HepG2 (cell line): ENCODE measurements at regions not wholly inside any gene's neighbourhood (a gene's known extent, or its start where the extent isn't known, plus 50 kb on each side); places are given as distances from the start of the nearest gene placed in this dataset.

ENCODE experiments used
- ATAC-seq: fragments of 200-7000 bp; cut with Tn5 transposase; 3 replicates; pipeline ENCODE4 v1.9.1; 2020; ENCODE audit warnings: mild to moderate bottlenecking, moderate library complexity
- BruUV-seq: library from RNA; stranded (reverse); fragments of 400-500 nt; replicated peaks from 2 replicates; lab custom pipeline; 2021; lab: Mats Ljungman, UMichigan
- CTCF ChIA-PET: fragments of 300-600 bp; formaldehyde crosslinking; extraction: SDS; loops from one replicate; lab custom pipeline; 2021; ENCODE audit warnings: low total read pairs, inconsistent platforms, low intra/inter-chr PET ratio; lab: Yijun Ruan, JAX
- POLR2A ChIA-PET: fragments of 350-600 bp; sonication (Branson Sonifier 250); formaldehyde crosslinking; loops from one replicate; lab custom pipeline; 2020; ENCODE audit warnings: antibody characterized with exemption, inconsistent platforms; lab: Yijun Ruan, JAX
- DNase-seq: peaks from one replicate; pipeline ENCODE4 v3.0.0-alpha.2; 2015; ENCODE audit warnings: low spot score
- FAIRE-seq: peaks from 3 replicates; lab custom pipeline; 2011; peaks lifted over from hg19 to GRCh38; lab: Jason Lieb, UNC
- H2AFZ ChIP-seq: one replicate; pipeline ENCODE4 v1.6.1; 2011; ENCODE audit warnings: low read length, inconsistent platforms
- H3K27ac ChIP-seq: fragments of 300-600 bp; 3 replicates; pipeline ENCODE4 v1.8.0; 2011; ENCODE audit warnings: mixed run types, mild to moderate bottlenecking, mixed read lengths, low read length, inconsistent platforms; ENCODE audit not compliant: insufficient read depth; ENCODE audit errors: extremely low read length
- H3K27me3 ChIP-seq, 2 experiments: fragments of 200-600 bp in 1 of 2; 2 replicates in 1 of 2; 3 replicates in 1 of 2; pipeline versions ENCODE4 v1.6.0 to v1.8.0; 2011; ENCODE audit warnings: low read length in 2 of 2, mild to moderate bottlenecking in 2 of 2, moderate library complexity in 2 of 2, inconsistent platforms in 1 of 2; ENCODE audit not compliant: insufficient read depth in 2 of 2, control insufficient read depth in 1 of 2
- H3K36me3 ChIP-seq, 2 experiments: fragments of 200-600 bp in 1 of 2; replicated peaks in 1 of 2; 2 replicates in 1 of 2; 3 replicates in 1 of 2; pipeline versions ENCODE4 v1.5.1 to v1.8.0; 2011; ENCODE audit warnings: low read length in 2 of 2, inconsistent platforms in 1 of 2; ENCODE audit not compliant: insufficient read depth in 2 of 2, control insufficient read depth in 1 of 2
- H3K4me1 ChIP-seq: 2 replicates; pipeline ENCODE4 v1.5.1; 2012; ENCODE audit warnings: low read length, inconsistent platforms; ENCODE audit not compliant: insufficient read depth
- H3K4me2 ChIP-seq: 2 replicates; pipeline ENCODE4 v1.6.0; 2011; ENCODE audit warnings: low read depth, low read length, inconsistent platforms
- H3K4me3 ChIP-seq, 3 experiments: fragments of 200-600 bp in 1 of 3; sonication (generic), shearing (Covaris generic) in 1 of 3; replicated peaks in 1 of 3; 2 replicates each; pipeline ENCODE4 v1.5.1; 2011 to 2016; ENCODE audit warnings: low read length in 3 of 3, inconsistent platforms in 2 of 3, low read depth in 2 of 3, mild to moderate bottlenecking in 2 of 3, control low read depth in 1 of 3, mixed read lengths in 1 of 3; ENCODE audit not compliant: insufficient read depth in 1 of 3
- H3K79me2 ChIP-seq: one replicate; pipeline ENCODE4 v1.6.1; 2011; ENCODE audit warnings: low read length, inconsistent platforms; ENCODE audit not compliant: insufficient read depth
- H3K9ac ChIP-seq: 2 replicates; pipeline ENCODE4 v1.6.0; 2011; ENCODE audit warnings: mild to moderate bottlenecking, low read depth, low read length, inconsistent platforms; ENCODE audit not compliant: insufficient read depth
- H3K9me3 ChIP-seq: 2 replicates; pipeline ENCODE4 v1.5.1; 2012; ENCODE audit warnings: mild to moderate bottlenecking, low read length
- H4K20me1 ChIP-seq: 2 replicates; pipeline ENCODE4 v1.6.0; 2011; ENCODE audit warnings: inconsistent platforms, mild to moderate bottlenecking, low read length, moderate library complexity; ENCODE audit not compliant: insufficient read depth
- KLF12 ChIP-seq: sonication (generic); formaldehyde crosslinking; IDR thresholded peaks from 2 replicates; pipeline ENCODE4 v1.4.0; 2020; ENCODE audit warnings: missing genetic modification reagents, borderline replicate concordance
- SP1 ChIP-seq, 2 experiments: fragments of 450-650 bp in 1 of 2; sonication (generic) in 1 of 2; formaldehyde crosslinking in 1 of 2; IDR thresholded peaks; 2 replicates each; pipeline versions ENCODE4 v1.4.0 to v1.6.1; 2016 to 2020; ENCODE audit warnings: missing genetic modification reagents in 1 of 2
- TEAD3 ChIP-seq: optimal IDR thresholded peaks from 2 replicates; pipeline ENCODE3; 2016; ENCODE audit warnings: borderline replicate concordance
- ZNF121 ChIP-seq: sonication (generic); formaldehyde crosslinking; IDR thresholded peaks from 2 replicates; pipeline ENCODE4 v1.5.0; 2020; ENCODE audit warnings: mild to moderate bottlenecking, missing genetic modification reagents
- ZNF225 ChIP-seq: sonication (generic); formaldehyde crosslinking; IDR thresholded peaks from 2 replicates; pipeline ENCODE4 v1.4.0; 2020; ENCODE audit warnings: mild to moderate bottlenecking, missing genetic modification reagents
- ZNF296 ChIP-seq: sonication (generic); formaldehyde crosslinking; conservative IDR thresholded peaks from 2 replicates; pipeline ENCODE4 v1.5.0; 2020; ENCODE audit warnings: mild to moderate bottlenecking, missing genetic modification reagents
- ZNF432 ChIP-seq: sonication (generic); formaldehyde crosslinking; IDR thresholded peaks from 2 replicates; pipeline ENCODE4 v1.5.0; 2020; ENCODE audit warnings: missing genetic modification reagents, mild to moderate bottlenecking, borderline replicate concordance
- ZNF44 ChIP-seq: sonication (generic); formaldehyde crosslinking; IDR thresholded peaks from 2 replicates; pipeline ENCODE4 v1.5.1; 2020; ENCODE audit warnings: mild to moderate bottlenecking, missing genetic modification reagents
- ZNF75D ChIP-seq: sonication (generic); formaldehyde crosslinking; IDR thresholded peaks from 2 replicates; pipeline ENCODE4 v1.8.1; 2023; ENCODE audit warnings: missing genetic modification reagents, mild to moderate bottlenecking, borderline replicate concordance
- ZNF768 ChIP-seq: sonication (generic); formaldehyde crosslinking; IDR thresholded peaks from 2 replicates; pipeline ENCODE4 v1.4.0; 2020; ENCODE audit warnings: missing genetic modification reagents
- WGBS: methylation state at CpG from one replicate; pipeline ENCODE4 v1.1.6; 2017; ENCODE audit warnings: low lambda C conversion rate; 5-methylcytosine and 5-hydroxymethylcytosine counted together
- in situ Hi-C: cut with HindIII; loops from 2 replicates; pipeline ENCODE4 v1.10.0; 2017; ENCODE audit warnings: low pct_unique_long_range_greater_than_20kb; ENCODE audit not compliant: extremely low pct_ligation_motif_present
- intact Hi-C: fragments of 100-400 bp; cut with micrococcal nuclease; formaldehyde crosslinking; loops from one replicate; pipeline ENCODE4 v1.10.0; 2022; ENCODE audit not compliant: unreplicated experiment
- TF ChIP-seq, protein P1 (sequence below): sonication (generic); formaldehyde crosslinking; IDR thresholded peaks from 2 replicates; pipeline ENCODE4 v1.5.0; 2020; ENCODE audit warnings: mild to moderate bottlenecking, missing genetic modification reagents
- TF ChIP-seq, protein P2 (sequence below): sonication (generic); formaldehyde crosslinking; IDR thresholded peaks from 2 replicates; pipeline ENCODE4 v1.8.1; 2023; ENCODE audit warnings: mild to moderate bottlenecking, missing genetic modification reagents
- TF ChIP-seq, protein P3 (sequence below): sonication (generic); formaldehyde crosslinking; IDR thresholded peaks from 2 replicates; pipeline ENCODE4 v1.5.1; 2020; ENCODE audit warnings: mild to moderate bottlenecking, missing genetic modification reagents
- TF ChIP-seq, protein P4 (sequence below): sonication (generic); formaldehyde crosslinking; IDR thresholded peaks from 2 replicates; pipeline ENCODE4 v1.4.0; 2020; ENCODE audit warnings: missing genetic modification reagents
- TF ChIP-seq, protein P5 (sequence below): sonication (generic); formaldehyde crosslinking; IDR thresholded peaks from 2 replicates; pipeline ENCODE4 v1.8.1; 2022; ENCODE audit warnings: mild to moderate bottlenecking, missing genetic modification reagents

DNA sequence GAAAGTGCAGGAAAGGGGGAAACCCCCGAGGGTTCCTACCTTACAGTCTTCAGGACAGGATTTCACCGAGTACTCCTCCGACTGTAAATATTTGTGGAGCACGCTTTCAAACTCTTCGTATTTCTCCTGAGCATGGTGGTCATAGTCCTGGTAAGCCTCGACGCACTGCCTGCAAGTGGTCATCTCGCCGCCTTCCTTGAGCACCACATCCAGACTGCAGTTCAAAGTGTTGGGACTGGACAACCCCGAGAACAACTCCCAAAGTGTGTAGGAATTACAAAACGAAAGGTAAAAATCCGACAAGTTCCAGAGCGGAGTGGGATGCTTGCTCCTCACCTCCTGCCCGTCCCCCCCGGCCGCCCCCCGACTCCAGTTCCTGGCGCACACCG is 349.7 kb downstream of the LIG4 start (continued):
- TF ChIP-seq, protein P1, sequence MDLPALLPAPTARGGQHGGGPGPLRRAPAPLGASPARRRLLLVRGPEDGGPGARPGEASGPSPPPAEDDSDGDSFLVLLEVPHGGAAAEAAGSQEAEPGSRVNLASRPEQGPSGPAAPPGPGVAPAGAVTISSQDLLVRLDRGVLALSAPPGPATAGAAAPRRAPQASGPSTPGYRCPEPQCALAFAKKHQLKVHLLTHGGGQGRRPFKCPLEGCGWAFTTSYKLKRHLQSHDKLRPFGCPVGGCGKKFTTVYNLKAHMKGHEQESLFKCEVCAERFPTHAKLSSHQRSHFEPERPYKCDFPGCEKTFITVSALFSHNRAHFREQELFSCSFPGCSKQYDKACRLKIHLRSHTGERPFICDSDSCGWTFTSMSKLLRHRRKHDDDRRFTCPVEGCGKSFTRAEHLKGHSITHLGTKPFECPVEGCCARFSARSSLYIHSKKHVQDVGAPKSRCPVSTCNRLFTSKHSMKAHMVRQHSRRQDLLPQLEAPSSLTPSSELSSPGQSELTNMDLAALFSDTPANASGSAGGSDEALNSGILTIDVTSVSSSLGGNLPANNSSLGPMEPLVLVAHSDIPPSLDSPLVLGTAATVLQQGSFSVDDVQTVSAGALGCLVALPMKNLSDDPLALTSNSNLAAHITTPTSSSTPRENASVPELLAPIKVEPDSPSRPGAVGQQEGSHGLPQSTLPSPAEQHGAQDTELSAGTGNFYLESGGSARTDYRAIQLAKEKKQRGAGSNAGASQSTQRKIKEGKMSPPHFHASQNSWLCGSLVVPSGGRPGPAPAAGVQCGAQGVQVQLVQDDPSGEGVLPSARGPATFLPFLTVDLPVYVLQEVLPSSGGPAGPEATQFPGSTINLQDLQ (CRISPR knock-in tag) = no peak
- no peak for TF ChIP-seq ZNF44
- TF ChIP-seq, protein P2, sequence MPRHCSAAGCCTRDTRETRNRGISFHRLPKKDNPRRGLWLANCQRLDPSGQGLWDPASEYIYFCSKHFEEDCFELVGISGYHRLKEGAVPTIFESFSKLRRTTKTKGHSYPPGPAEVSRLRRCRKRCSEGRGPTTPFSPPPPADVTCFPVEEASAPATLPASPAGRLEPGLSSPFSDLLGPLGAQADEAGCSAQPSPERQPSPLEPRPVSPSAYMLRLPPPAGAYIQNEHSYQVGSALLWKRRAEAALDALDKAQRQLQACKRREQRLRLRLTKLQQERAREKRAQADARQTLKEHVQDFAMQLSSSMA (CRISPR knock-in tag) = no peak
- TF ChIP-seq, protein P3, sequence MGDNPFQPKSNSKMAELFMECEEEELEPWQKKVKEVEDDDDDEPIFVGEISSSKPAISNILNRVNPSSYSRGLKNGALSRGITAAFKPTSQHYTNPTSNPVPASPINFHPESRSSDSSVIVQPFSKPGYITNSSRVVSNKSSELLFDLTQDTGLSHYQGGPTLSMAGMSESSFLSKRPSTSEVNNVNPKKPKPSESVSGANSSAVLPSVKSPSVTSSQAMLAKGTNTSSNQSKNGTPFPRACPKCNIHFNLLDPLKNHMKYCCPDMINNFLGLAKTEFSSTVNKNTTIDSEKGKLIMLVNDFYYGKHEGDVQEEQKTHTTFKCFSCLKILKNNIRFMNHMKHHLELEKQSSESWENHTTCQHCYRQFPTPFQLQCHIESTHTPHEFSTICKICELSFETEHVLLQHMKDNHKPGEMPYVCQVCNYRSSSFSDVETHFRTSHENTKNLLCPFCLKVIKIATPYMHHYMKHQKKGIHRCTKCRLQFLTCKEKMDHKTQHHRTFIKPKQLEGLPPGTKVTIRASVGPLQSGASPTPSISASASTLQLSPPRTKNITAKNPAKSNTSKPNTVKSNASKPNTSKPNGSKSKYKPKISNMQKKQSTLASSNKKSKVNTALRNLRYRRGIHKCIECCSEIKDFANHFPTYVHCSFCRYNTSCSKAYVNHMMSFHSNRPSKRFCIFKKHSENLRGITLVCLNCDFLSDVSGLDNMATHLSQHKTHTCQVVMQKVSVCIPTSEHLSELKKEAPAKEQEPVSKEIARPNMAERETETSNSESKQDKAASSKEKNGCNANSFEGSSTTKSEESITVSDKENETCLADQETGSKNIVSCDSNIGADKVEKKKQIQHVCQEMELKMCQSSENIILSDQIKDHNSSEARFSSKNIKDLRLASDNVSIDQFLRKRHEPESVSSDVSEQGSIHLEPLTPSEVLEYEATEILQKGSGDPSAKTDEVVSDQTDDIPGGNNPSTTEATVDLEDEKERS (CRISPR knock-in tag) = no peak
- TF ChIP-seq KLF12 (CRISPR knock-in tag) = no peak

DNA sequence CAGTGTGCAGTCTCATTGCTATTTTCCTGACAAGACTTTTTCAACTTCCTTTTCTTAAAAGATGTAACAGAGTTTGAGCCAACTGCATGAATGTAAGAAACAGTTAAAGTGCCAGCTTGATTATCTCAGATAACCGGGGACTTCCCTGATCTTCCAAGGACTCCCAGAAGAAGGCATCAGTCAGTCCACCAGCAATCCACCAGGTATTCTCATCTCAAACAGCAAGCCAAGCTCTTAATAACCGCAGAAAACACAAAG is 350.1 kb downstream of the LIG4 start:
- no peak overlapping the region for H3K9ac ChIP-seq
- ChIA-PET CTCF (no interaction called here), POLR2A (no interaction called here)
- no peak overlapping the region for H3K27ac ChIP-seq
- H3K4me1 ChIP-seq = no peaks in the 10 kb centered on the region
- H2AFZ ChIP-seq = no peak overlapping the region
- FAIRE-seq (no peak), DNase-seq (no peak), ATAC-seq (no peak)
- H3K4me2 ChIP-seq = no peak overlapping the region
- no TSS peak for BruUV-seq
- WGBS = 13% methylated on average over 2 of the region's 2 CpGs
- in situ Hi-C loops = loop anchor here (25.0 kb wide), 1 partner anchor 653 kb away; no protein-coding TSS in a partner anchor
- intact Hi-C loops = no loop called here
- no peaks in the 10 kb centered on the region for H3K36me3 ChIP-seq
- peaks cover 2 to 23% of the 10 kb centered on the region in 2 experiments; a peak in 2 of 5 replicates for H3K27me3 ChIP-seq
- no peaks in the 10 kb centered on the region for H4K20me1 ChIP-seq
- H3K79me2 ChIP-seq = no peaks in the 10 kb centered on the region
- H3K9me3 ChIP-seq = no peaks in the 10 kb centered on the region
- H3K4me3 ChIP-seq = no peak overlapping the region
- TF ChIP-seq, protein P4, sequence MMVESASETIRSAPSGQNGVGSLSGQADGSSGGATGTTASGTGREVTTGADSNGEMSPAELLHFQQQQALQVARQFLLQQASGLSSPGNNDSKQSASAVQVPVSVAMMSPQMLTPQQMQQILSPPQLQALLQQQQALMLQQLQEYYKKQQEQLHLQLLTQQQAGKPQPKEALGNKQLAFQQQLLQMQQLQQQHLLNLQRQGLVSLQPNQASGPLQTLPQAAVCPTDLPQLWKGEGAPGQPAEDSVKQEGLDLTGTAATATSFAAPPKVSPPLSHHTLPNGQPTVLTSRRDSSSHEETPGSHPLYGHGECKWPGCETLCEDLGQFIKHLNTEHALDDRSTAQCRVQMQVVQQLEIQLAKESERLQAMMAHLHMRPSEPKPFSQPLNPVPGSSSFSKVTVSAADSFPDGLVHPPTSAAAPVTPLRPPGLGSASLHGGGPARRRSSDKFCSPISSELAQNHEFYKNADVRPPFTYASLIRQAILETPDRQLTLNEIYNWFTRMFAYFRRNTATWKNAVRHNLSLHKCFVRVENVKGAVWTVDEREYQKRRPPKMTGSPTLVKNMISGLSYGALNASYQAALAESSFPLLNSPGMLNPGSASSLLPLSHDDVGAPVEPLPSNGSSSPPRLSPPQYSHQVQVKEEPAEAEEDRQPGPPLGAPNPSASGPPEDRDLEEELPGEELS = no peak
- no peak for TF ChIP-seq ZNF121 (CRISPR knock-in tag)
- TF ChIP-seq, protein P5, sequence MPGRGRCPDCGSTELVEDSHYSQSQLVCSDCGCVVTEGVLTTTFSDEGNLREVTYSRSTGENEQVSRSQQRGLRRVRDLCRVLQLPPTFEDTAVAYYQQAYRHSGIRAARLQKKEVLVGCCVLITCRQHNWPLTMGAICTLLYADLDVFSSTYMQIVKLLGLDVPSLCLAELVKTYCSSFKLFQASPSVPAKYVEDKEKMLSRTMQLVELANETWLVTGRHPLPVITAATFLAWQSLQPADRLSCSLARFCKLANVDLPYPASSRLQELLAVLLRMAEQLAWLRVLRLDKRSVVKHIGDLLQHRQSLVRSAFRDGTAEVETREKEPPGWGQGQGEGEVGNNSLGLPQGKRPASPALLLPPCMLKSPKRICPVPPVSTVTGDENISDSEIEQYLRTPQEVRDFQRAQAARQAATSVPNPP (CRISPR knock-in tag) = no peak
- no peak for TF ChIP-seq ZNF296 (CRISPR knock-in tag)
- TF ChIP-seq ZNF768 = no peak
- no peak for TF ChIP-seq ZNF432 (CRISPR knock-in tag)
- TF ChIP-seq ZNF75D (CRISPR knock-in tag) = no peak
- no peak for TF ChIP-seq ZNF225 (CRISPR knock-in tag)
- no peak for TF ChIP-seq SP1 (IDR thresholded peaks at IDR 0.05)
- TF ChIP-seq SP1 (CRISPR knock-in tag; IDR thresholded peaks at IDR 0.05) = no peak
- TF ChIP-seq TEAD3 (CRISPR knock-in tag) = no peak
